DND-41 (cell line): ENCODE measurements at regions not wholly inside any gene's neighbourhood (a gene's known extent, or its start where the extent isn't known, plus 50 kb on each side); places are given as distances from the start of the nearest gene placed in this dataset.

ENCODE experiments used
- CTCF ChIP-seq: IDR thresholded peaks from 2 replicates; pipeline ENCODE4 v1.5.1; 2012; ENCODE audit warnings: borderline replicate concordance, low read length, moderate library complexity, mild to moderate bottlenecking; ENCODE audit not compliant: poor library complexity, severe bottlenecking; ENCODE audit errors: extremely low read depth
- EZH2 ChIP-seq: IDR thresholded peaks from 3 replicates; pipeline ENCODE4 v1.6.1; 2012; ENCODE audit warnings: borderline replicate concordance, low read depth, mild to moderate bottlenecking, moderate library complexity, low read length, inconsistent platforms; ENCODE audit not compliant: severe bottlenecking

GRCh38 chr12:20262119-20262518 lies 106.2 kb upstream of the PDE3A start:
- TF ChIP-seq EZH2 = no peak
- TF ChIP-seq CTCF = no peak
